Astrocyte of the spinal cord (primary cell): ENCODE measurements at regions not wholly inside any gene's neighbourhood (a gene's known extent, or its start where the extent isn't known, plus 50 kb on each side); places are given as distances from the start of the nearest gene placed in this dataset.

Source experiments
- DNase-seq: peaks from one replicate; pipeline ENCODE4 v3.0.0; 2011; ENCODE audit warnings: low read depth, low spot score
- H3K4me3 ChIP-seq: 2 replicates; pipeline ENCODE4 v1.5.1; 2011; ENCODE audit warnings: low read depth, mild to moderate bottlenecking, low read length, moderate library complexity
- CTCF ChIP-seq: IDR thresholded peaks from 2 replicates; pipeline ENCODE4 v1.5.1; 2012; ENCODE audit warnings: low read depth, mild to moderate bottlenecking, low read length, inconsistent platforms
- in situ Hi-C: cut with HindIII; loops from 2 replicates; pipeline ENCODE4 v1.10.0; 2017; ENCODE audit warnings: low sequenced_read_pairs

GRCh38 chr2:220980966-220981675, 591.0 kb downstream of the EPHA4 start:
- no peak for DNase-seq
- TF ChIP-seq CTCF, result no peak
- in situ Hi-C loops, result no loop called here
- no peak overlapping the region for H3K4me3 ChIP-seq

- DNase-seq, result no peak
- no peak overlapping the region for H3K4me3 ChIP-seq
- in situ Hi-C loops, result no loop called here
- no peak for TF ChIP-seq CTCF
These were observed 590.2 kb downstream of the EPHA4 start for GRCh38 chr2:220981926-220982325.

- no peak overlapping the region for H3K4me3 ChIP-seq
- TF ChIP-seq CTCF, result no peak
- DNase-seq, result no peak
- in situ Hi-C loops, result no loop called here
These were observed 586.5 kb downstream of the EPHA4 start for GRCh38 chr2:220985561-220985960.

- no peak for TF ChIP-seq CTCF
- H3K4me3 ChIP-seq, result no peak overlapping the region
- DNase-seq, result no peak
- in situ Hi-C loops, result no loop called here
These were observed 584.3 kb downstream of the EPHA4 start for GRCh38 chr2:220987839-220988238.

- no peak overlapping the region for H3K4me3 ChIP-seq
- TF ChIP-seq CTCF, result no peak
- in situ Hi-C loops, result no loop called here
- no peak for DNase-seq
These were observed 580.1 kb downstream of the EPHA4 start for GRCh38 chr2:220991972-220992371.

- in situ Hi-C loops, result no loop called here
- H3K4me3 ChIP-seq, result no peak overlapping the region
- no peak for TF ChIP-seq CTCF
- no peak for DNase-seq
These were observed 577.3 kb downstream of the EPHA4 start for GRCh38 chr2:220994846-220995245.
